ENCODE measurements at regions not wholly inside any gene's neighbourhood (a gene's known extent, or its start where the extent isn't known, plus 50 kb on each side); places are given as distances from the start of the nearest gene placed in this dataset.

DNA sequence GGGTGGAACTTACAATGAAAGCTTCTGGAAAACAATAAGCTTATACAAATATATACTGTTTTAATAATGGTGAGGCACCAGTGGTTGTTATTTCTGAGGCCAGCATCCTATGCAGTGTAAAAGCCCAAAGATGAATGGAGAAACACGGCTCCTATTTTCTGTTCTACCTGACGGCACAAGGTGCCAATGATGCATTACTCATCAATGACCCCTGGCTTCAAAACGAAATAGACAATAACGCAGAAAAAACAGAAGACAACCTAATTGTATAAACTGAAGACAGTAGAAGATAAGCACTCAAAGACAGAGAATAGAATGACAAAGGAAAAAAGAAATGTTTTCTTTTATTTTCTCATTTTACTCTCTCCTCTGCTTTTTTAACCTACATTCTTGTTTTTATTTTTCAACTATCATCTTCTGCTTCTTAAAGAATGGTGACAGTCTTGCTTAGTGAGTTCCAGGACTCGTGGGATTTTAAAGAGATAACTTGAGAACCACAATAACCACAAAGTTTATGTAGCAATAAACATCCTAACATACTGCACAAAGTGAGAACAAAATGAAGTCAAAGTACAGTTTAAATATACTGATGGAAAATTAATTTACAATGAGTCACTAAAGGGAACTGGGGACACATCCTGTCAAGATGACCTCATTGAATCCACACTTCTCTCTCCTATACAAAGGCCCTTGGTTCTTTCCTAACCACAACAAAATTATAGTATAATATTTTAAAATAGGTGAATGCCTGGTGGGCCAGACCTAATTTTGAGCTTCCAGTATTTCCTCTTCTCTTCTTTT is 169.8 kb downstream of the BTC start:
- ATAC-seq: peak in 2 of 4 donors; percentile 56 to 71
- intact Hi-C loops (cut with DNase I): loop anchor here in 5 of 10 donors (5.0 to 10.0 kb wide), 3 partner anchors 87 to 247 kb away; no protein-coding TSS in a partner anchor
- no peak overlapping the region for H3K27ac ChIP-seq

DNA sequence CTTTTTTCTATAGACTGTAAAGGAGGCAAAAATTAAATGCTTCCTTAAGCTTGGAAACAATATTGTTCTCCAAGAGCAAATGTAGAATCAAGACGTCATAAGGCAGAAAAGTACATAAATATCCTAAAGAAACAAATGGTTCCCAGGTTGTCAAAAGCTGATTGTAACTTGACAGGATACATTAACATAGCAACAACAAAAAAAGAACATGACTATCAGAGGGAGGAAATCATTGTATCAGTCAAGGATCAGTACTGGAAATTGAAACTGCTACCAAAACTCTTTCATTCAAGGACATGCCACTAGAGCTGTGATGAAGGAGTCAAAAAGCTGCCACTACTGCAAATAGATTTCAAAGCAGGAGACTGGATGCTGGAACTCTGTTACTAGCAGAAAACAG is 168.3 kb downstream of the BTC start:
- peaks cover 0 to 26% (median 0%) of the 10 kb centered on the region in 12 donors for H3K4me1 ChIP-seq
- WGBS, 4 donors: 50 to 68% (median 55%) methylated on average over 1 of the region's 1 CpG
- H3K27ac ChIP-seq: no peak overlapping the region
- H3K36me3 ChIP-seq: no peaks in the 10 kb centered on the region
- no peak overlapping the region for H3K4me3 ChIP-seq
- DNase-seq (no peak), ATAC-seq (no peak)
- no peaks in the 10 kb centered on the region for H3K9me3 ChIP-seq
- intact Hi-C loops (cut with DNase I): loop anchor here in 1 of 10 donors (10.0 kb wide), 1 partner anchor 91 kb away; no protein-coding TSS in a partner anchor
- H3K27me3 ChIP-seq: no peaks in the 10 kb centered on the region
- TF ChIP-seq POLR2A (IDR thresholded peaks at IDR 0.05): no peak
- TF ChIP-seq, protein P1, sequence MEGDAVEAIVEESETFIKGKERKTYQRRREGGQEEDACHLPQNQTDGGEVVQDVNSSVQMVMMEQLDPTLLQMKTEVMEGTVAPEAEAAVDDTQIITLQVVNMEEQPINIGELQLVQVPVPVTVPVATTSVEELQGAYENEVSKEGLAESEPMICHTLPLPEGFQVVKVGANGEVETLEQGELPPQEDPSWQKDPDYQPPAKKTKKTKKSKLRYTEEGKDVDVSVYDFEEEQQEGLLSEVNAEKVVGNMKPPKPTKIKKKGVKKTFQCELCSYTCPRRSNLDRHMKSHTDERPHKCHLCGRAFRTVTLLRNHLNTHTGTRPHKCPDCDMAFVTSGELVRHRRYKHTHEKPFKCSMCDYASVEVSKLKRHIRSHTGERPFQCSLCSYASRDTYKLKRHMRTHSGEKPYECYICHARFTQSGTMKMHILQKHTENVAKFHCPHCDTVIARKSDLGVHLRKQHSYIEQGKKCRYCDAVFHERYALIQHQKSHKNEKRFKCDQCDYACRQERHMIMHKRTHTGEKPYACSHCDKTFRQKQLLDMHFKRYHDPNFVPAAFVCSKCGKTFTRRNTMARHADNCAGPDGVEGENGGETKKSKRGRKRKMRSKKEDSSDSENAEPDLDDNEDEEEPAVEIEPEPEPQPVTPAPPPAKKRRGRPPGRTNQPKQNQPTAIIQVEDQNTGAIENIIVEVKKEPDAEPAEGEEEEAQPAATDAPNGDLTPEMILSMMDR (IDR thresholded peaks at IDR 0.05): no peak

More for the DNA sequence above, 169.8 kb downstream of the BTC start:
- Histone ChIP-seq H3K4me3 (no peak overlapping the region), H3K36me3 (no peaks in the 10 kb centered on the region), H3K4me1 (peaks cover 0 to 26% (median 3%) of the 10 kb centered on the region in 12 donors), H3K27me3 (no peaks in the 10 kb centered on the region), H3K9me3 (no peaks in the 10 kb centered on the region)
- 67 to 78% (median 75%) methylated on average over 5 of the region's 5 CpGs for WGBS, 4 donors
- DNase-seq: no peak
- TF ChIP-seq, protein P1 (IDR thresholded peaks at IDR 0.05): no peak
- no peak for TF ChIP-seq POLR2A (IDR thresholded peaks at IDR 0.05)

DNA sequence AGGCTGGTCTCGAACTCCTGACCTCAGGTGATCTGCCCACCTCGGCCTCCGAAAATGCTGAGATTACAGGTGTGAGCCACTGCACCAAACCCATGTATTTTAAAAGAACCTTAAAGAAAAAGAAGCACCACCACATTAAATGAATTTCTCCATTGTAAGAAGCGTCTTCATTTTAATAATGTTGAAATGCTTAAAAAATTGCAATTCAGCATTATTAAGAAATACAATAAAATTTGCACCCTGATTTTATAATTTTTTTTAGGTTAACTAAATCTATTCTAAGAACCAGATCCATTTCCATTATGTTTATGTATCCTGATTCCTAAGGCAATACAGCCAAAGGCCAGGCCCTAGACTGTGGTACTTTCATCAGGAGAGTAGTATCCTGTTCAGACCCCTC is 167.2 kb downstream of the BTC start:
- no peaks in the 10 kb centered on the region for H3K9me3 ChIP-seq
- DNase-seq: no peak
- peaks cover 0 to 32% (median 0%) of the 10 kb centered on the region in 12 donors for H3K4me1 ChIP-seq
- intact Hi-C loops (cut with DNase I): loop anchor here in 1 of 10 donors (10.0 kb wide), 1 partner anchor 92 kb away; no protein-coding TSS in a partner anchor
- no peak overlapping the region for H3K4me3 ChIP-seq
- TF ChIP-seq, protein P1 (IDR thresholded peaks at IDR 0.05): no peak
- TF ChIP-seq POLR2A (IDR thresholded peaks at IDR 0.05): no peak
- no peak overlapping the region for H3K27ac ChIP-seq
- H3K36me3 ChIP-seq: no peaks in the 10 kb centered on the region
- ATAC-seq: no peak
- 92 to 99% (median 97%) methylated on average over 4 of the region's 4 CpGs for WGBS, 4 donors
- no peaks in the 10 kb centered on the region for H3K27me3 ChIP-seq

DNA sequence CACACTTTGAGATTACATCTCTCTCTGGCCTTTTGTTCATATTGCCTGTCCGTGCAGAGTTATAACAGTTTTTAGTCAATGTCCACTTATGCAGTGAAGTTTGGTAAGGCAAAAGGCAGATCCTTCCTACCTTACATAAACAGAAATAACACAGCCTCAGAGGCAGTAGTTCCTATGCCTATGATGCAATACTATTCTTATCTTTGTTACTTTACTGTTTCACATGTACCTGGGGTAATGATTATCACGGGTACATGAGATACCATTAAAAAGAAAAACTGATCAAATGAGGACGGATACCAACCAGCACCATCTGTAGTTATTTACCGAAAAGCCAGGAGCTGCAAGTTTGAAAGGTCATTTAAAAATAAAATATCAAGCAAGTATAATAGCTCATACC is 166.8 kb downstream of the BTC start:
- ATAC-seq (no peak), DNase-seq (no peak)
- WGBS, 4 donors: 77 to 87% (median 78%) methylated on average over 4 of the region's 4 CpGs
- no peaks in the 10 kb centered on the region for H3K9me3 ChIP-seq
- H3K36me3 ChIP-seq: no peaks in the 10 kb centered on the region
- no peaks in the 10 kb centered on the region for H3K27me3 ChIP-seq
- H3K4me3 ChIP-seq: no peak overlapping the region
- intact Hi-C loops (cut with DNase I): loop anchor here in 1 of 10 donors (10.0 kb wide), 1 partner anchor 93 kb away; no protein-coding TSS in a partner anchor
- H3K27ac ChIP-seq: no peak overlapping the region
- TF ChIP-seq, protein P1 (IDR thresholded peaks at IDR 0.05): no peak
- no peak for TF ChIP-seq POLR2A (IDR thresholded peaks at IDR 0.05)
- H3K4me1 ChIP-seq: peaks cover 0 to 34% (median 0%) of the 10 kb centered on the region in 12 donors

Measured in heart left ventricle (tissue), 16 donors.